ENCODE measurements at regions not wholly inside any gene's neighbourhood (a gene's known extent, or its start where the extent isn't known, plus 50 kb on each side); places are given as distances from the start of the nearest gene placed in this dataset.
"Not testable (repeated sequence)": the region's sequence is repeated elsewhere in the genome, so short reads cannot be mapped to it uniquely, and the experiment has no call there.

DNA sequence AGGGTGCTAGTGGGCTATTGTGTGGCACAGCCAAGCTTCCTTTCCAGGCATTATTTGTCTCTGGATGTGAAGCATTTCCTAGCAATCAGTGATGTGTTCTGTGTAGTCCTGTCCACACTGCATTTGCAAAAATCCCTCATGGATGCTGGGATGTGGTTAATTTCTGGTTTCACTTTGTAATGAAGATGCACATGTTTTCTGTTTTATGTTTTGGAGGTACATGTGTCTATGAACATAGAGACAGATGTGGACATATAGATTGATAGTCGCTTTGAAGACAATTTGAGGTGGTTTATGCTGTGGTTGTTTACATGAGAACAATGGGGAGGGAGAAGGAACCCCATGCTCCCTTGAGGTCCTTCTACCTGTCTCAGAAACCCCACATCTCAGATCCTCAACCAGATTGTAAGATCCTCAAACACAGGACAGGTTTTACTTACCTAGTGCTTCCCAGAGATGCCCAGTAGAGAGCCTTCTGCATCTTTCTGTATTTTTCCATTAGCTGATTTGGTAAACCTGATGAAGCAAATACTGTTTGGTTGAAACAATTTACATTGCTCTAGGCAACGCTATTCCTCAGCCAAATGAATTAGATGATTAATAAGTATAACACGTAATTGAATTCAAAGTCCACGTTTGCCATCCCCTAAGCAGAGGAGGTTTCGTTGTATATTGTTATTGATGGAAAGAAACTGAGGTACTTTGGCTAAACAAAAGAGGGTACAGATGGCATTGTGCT is 204.4 kb downstream of the SPP2 start:
- TF ChIP-seq CTCF (IDR thresholded peaks at IDR 0.05; ENCODE audit: low read depth, low read length, missing control alignments), result no peak
- no peak overlapping the region for H3K4me3 ChIP-seq (ENCODE audit: low read depth, low read length)
- no peak for DNase-seq (ENCODE audit: low read depth)

DNA sequence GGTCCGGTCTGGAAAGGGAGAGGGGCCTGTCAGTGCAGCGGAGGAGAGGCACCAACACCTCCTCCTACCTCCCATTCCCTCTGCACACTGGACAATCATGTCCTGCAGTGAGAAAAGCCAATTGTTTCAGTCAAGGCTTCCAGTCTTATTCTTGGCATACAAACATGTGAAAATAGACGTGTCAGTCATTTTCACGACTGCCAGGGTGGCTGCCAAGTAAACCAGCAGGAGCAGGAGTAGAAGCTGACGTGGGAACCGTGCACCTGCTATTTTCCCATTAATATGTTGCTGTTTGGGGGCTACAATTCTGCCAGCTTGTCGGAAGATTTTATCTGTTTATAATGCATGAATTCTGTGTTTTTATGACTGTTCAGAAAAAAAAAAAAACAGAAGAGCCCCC is 202.3 kb downstream of the SPP2 start:
- no peak for DNase-seq (ENCODE audit: low read depth)
- no peak overlapping the region for H3K4me3 ChIP-seq (ENCODE audit: low read depth, low read length)
- no peak for TF ChIP-seq CTCF (IDR thresholded peaks at IDR 0.05; ENCODE audit: low read depth, low read length, missing control alignments)

- DNase-seq (ENCODE audit: low read depth), result no peak
- no peak overlapping the region for H3K4me3 ChIP-seq (ENCODE audit: low read depth, low read length)
- TF ChIP-seq CTCF (IDR thresholded peaks at IDR 0.05; ENCODE audit: low read depth, low read length, missing control alignments), result no peak
These were observed 201.1 kb downstream of the SPP2 start for GRCh38 chr2:234251326-234252271.

DNA sequence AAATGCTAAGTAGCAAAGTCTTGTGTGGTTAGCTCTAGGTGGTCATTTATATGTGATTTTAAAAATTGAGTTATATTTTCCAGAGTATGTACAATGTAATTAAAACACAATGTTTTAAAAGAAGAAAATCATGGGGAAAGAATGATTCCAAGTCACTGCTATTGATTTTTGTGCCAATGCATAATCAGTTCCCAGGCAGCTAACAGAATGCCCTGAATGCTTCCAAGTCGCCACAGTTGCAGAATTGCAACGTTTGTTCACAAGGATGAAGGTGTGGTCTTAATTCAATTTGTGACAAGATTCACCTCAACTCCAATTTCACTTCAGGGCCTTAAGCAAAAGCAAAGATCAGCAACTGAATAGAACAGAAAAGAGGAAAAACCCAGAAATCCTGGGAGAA is 200.4 kb downstream of the SPP2 start:
- no peak for DNase-seq (ENCODE audit: low read depth)
- TF ChIP-seq CTCF (IDR thresholded peaks at IDR 0.05; ENCODE audit: low read depth, low read length, missing control alignments), result no peak
- H3K4me3 ChIP-seq (ENCODE audit: low read depth, low read length), result no peak overlapping the region

- no peak for DNase-seq (ENCODE audit: low read depth)
- TF ChIP-seq CTCF (IDR thresholded peaks at IDR 0.05; ENCODE audit: low read depth, low read length, missing control alignments), result no peak
- H3K4me3 ChIP-seq (ENCODE audit: low read depth, low read length), result no peak overlapping the region
These were observed 199.4 kb downstream of the SPP2 start for GRCh38 chr2:234249873-234250272.

- TF ChIP-seq CTCF (IDR thresholded peaks at IDR 0.05; ENCODE audit: low read depth, low read length, missing control alignments), result no peak
- DNase-seq (ENCODE audit: low read depth), result no peak
- H3K4me3 ChIP-seq (ENCODE audit: low read depth, low read length), result no peak overlapping the region
These were observed 198.7 kb downstream of the SPP2 start for GRCh38 chr2:234249034-234249735.

DNA sequence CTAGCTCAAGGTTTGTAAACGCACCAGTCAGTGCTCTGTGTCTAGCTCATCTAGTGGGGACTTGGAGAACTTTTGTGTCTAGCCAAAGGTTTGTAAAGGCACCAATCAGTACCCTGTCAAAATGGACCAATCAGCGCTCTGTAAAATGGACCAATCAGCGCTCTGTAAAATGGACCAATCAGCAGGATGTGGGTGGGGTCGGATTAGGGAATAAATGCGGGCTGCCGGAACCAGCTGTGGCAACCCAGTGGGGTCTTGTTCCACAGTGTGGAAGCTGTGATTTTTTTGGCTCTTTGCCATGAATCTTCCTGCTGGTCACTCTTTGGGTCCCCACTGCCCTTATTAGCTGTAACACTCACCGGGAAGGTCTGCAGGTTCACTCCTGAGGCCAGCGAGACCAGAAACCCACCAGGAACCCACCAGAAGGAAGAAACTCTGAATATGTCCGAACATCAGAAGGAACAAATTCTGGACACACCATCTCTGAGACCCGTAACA is 197.8 kb downstream of the SPP2 start:
- not testable (repeated sequence) for DNase-seq (ENCODE audit: low read depth); H3K4me3 ChIP-seq (ENCODE audit: low read depth, low read length)

Data from GM12864 (cell line).